ENCODE measurements at regions not wholly inside any gene's neighbourhood (a gene's known extent, or its start where the extent isn't known, plus 50 kb on each side); places are given as distances from the start of the nearest gene placed in this dataset.
A peak's percentile ranks its signal among the peaks of the same experiment; 100 is the strongest.

DNA sequence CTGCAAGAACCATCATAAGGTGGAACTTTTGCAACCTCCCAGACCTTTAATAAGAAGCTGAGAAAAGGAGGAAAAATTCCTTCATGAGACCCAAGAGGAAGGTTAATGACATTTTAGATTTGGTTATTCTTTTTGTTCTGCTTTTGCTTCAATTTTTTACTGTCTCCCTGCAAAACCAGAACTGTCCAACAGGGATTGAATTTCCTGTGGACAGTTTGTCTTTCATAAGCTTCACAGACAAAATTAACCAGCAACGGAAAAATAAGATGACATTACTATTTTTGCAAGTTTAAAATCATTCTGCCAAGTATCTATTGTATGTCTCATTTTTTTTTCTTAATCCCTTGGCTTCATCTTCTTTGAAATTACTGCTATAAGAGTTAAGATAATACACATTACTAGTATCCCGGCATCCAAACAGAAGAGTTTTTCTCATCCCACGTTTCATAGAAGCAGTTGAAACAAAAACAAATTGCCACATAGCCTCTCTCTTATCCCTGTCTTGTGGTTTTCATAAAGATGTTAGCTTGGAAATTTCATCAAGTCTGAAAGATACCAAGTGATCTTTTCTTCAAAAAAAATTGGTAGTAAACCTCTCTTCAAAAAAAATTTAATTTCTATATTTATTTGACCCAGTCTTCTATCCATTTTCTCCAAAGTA is 465.3 kb upstream of the PTBP2 start:
- no peak for DNase-seq (ENCODE audit: low read depth in 2 of 2)

DNA sequence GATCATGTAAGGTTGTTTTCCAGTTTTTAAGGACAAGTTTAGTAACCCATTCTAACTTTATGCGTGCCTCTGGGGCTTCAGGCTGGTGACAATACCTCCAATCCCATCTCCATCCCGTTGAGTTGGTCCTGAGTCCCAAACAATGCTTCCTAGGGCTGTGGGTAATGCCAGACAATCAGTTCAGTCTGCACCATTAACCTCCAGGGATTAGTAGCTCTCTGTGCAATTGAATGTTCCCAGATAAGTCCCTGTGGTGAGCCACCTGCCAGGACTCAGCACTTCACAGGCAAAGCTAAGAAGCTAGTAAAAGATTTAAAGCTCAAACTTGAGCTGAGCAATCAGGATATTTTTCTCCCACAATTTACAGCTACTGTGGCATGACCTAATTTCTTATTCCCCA is 462.2 kb upstream of the PTBP2 start:
- no peak for DNase-seq (ENCODE audit: low read depth in 2 of 2)

DNA sequence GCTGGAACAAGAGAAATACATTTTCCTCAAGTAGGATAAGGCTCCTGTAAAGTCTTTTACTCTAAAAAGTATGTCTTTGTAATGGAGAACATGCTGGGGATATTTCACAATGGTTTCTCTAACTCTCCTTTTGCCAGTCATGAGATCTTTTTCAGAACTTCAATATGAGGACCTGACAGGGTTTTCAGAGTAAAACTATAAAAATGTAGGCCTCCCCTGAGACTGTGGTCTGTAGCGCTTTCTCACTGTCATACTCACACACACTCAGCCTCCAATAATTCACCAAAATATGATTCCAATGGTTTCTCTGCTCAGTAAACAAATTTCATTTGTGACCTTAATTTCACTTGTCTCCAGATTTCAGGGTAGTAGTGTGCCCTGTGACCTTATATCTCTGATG is 440.1 kb upstream of the PTBP2 start:
- no peak for DNase-seq (ENCODE audit: low read depth in 2 of 2)

DNA sequence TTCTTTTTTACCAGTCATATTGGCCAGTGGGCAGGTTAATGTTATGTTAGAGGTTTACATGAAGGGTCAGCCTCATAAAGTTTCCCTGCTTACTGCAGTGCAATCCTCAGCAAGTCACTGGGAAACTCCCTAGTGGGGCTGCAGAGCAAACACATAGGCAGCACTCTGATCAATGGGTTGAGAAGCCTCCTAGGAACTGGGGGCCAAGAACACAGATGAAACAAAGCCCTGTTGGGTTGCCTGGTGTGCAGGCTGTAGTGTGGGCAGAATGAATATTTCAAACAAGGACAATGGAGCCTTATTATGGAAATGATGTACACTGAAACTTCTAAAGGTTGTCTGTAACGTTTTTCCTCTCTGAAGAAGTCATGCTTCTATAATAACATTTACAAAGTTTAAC is 431.6 kb upstream of the PTBP2 start:
- no peak for DNase-seq (ENCODE audit: low read depth in 2 of 2)

DNA sequence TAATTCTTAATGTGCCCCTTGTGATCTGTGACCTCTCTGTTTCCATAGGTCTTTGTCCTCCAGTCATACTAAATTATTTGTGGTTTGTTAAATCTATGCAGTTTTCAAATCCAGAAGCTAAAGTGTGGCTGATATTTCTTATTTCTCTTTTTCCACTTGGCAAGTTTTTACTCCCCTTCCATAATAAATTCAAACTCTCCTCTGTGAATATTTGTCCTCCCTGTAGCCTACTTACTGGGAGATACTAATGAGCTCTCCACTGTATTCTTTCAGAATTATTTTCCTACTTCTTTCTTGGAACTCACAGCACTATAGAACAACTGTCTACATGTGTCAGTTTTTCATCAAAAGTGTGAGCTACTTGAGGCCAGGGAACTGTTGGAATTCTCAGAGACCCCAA is 430.8 kb upstream of the PTBP2 start:
- no peak for DNase-seq (ENCODE audit: low read depth in 2 of 2)

DNA sequence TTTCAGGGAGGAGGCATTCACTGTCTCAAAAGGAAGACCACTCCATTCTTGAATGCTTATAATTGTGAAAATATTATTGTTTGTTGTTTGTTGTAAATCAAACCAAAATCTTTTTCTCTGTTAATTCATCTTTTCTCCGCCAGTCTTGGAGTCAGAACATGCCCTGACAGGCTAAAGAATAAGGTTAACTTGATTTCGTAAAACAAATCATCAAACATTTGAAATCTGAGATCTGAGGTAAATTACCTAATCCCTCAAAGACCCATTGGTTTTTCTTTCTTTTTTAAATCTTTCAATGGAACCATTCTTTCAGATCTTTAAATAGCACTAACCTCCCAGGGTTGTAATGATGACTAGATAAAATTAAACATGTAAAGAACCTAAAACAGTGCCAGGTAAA is 430.1 kb upstream of the PTBP2 start:
- no peak for DNase-seq (ENCODE audit: low read depth in 2 of 2)

DNA sequence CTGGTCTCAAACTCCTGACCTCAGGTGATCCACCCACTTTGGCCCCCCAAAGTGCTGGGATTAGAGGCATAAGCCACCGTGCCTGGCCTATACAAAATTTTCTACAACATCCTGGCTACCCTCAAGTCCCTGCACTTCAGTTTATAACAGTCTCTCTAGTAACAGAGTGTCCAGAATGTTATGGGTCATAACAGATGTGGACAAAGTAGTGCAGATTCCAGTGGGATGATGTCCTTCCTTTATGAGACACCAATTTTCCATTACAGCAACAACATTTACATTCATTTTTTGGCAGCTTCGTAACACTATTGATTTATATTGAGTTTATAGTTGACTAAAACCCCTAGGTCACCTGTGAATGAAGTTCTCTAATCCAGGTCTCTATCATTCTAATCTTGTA is 429.4 kb upstream of the PTBP2 start:
- DNase-seq (ENCODE audit: low read depth in 2 of 2): no peak

DNA sequence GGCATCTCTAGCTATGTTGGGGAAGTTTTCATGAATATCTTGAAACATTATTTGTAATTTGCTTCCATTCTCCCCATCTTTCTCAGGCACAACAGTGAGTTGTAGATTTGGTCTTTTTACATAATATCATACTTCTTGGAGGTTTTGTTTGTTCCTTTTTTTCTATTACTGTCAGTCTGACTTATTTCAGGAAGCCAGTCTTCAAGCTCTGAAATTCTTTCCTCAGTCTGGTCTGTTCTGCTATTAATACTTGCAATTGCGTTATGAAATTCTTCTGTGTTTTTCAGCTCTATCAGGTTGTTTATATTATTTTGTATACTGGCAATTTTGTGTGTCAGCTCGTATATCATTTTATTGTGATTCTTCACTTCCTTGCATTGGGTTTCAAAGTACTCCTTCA is 424.6 kb upstream of the PTBP2 start:
- DNase-seq (ENCODE audit: low read depth in 2 of 2): no peak

DNA sequence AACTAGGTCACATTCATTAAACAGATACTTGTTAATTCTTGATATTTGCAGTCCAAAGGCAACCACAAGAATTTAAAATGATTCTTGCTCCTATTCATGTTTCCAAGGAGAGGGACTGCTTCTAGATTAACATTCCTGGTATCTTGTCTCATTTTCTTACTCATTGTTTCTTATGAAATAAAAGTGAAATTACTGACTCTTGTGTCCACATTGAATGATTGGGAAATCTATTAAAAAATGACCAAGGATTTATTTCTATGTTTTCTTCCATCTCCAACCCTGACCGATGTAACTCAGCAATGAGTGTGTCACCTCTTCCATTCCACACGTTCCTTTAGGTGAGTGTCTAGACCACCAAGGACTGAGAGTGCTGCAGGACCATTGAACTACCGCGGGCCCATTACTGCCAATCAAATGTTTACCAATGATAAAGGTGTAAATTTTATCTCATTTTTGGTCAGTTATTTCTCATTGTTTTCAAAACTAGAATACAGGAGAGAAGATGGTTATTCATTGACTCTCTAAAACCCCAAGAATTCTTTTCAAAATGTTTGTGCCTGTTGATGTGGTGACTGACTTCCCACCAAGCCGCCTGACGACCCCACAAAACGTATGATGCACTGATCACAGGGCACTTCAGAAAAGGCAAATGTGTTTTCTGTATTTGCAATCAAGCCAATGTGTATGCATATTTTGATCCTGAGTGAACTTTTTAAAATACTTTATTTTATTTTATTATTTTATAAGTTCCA is 414.6 kb upstream of the PTBP2 start:
- DNase-seq (ENCODE audit: low read depth in 2 of 2): no peak

DNA sequence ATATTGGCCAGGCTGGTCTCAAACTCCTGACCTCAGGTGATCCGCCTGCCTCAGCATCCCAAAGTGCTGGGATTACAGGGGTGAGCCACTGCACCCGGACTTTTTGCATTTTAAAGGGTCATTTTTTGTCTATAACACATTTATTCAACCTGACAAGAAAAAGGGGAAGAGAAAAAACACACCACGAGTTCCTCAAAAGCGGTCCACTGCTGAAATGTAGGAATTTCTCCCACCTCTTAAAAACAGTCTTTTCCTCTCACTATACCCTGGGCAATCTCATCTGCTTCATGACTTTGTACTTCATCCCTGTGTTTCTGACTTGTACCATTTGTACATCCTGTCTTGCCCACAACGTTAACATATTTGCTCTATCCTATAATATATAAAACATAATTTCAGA is 413.3 kb upstream of the PTBP2 start:
- DNase-seq (ENCODE audit: low read depth in 2 of 2): no peak

DNA sequence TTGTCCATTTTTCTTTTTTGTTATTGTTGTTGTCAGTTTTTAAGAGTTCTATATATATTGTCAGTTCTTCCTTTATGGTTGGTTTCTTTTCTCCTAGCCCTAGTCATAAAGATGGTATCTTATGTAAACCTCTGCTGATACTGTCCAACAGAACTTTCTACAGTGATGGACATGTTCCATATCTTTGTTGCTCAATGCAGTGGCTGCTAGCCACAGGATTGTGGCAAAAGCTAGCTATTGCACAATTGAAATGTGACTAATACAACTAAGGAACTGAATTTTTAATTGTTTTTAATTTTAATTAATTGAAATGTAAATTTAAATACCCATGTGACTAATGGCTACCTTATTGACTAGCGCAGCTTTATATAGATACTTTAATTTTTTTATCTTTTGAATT is 411.8 kb upstream of the PTBP2 start:
- no peak for DNase-seq (ENCODE audit: low read depth in 2 of 2)

DNA sequence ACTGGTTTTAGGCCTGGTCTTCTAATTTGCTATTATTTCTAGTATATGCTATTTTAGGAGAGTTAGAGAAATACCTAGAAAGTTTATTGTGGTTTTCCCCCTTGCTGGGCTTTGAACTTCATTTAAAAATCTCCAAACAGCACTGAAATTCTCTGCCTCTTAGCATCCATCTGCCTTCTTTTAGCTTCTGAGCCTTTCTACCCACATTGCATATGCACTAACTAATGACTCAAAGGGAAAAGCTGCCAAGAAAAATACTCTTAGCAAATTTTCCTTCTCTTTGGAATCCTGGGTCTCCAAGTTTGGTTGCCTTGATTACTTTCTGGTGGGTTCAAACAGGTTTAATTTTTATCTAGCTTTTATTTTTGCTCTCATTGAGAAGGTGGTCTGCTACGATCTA is 408.4 kb upstream of the PTBP2 start:
- peak in 1 of 2 donors; percentile 29 for DNase-seq (ENCODE audit: low read depth in 2 of 2)

DNA sequence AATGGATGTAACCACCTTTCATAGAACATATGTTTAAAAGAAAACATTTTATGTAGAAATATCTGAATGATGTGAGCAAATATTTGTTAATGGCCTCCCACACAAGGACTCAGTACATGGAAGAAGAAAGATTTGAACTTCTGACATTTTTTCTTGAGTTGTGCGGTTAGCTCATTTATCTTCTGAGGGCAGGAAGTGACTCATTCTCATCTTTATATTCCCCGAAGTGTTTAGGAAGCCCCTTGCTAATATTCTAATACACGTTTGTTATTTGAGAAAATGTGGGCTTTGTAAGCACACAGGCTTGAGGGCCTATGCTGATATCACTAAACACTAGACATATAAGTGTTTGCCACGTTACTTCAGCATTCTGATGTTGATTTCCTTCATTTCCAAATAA is 392.5 kb upstream of the PTBP2 start:
- peak in 1 of 2 donors; percentile 11 for DNase-seq (ENCODE audit: low read depth in 2 of 2)

DNA sequence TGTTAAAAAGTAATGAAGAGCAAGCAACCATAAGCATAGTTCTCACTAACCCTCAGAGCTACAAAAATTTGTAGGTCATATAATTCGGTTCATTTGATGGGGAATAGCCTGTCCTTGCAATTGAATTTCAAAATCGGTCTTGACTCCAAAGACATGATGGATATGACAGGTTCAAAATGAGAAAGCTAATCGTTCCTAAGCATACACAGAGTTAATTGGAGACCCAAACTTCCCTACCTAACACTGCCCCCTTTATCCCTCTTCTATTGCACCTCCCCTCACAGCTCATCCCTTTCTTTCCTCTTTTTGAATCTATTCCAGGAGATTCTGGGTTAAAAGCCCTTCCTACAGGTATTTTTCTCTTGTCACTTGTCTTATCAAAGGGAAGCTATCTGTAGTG is 390.0 kb upstream of the PTBP2 start:
- DNase-seq (ENCODE audit: low read depth in 2 of 2): no peak

DNA sequence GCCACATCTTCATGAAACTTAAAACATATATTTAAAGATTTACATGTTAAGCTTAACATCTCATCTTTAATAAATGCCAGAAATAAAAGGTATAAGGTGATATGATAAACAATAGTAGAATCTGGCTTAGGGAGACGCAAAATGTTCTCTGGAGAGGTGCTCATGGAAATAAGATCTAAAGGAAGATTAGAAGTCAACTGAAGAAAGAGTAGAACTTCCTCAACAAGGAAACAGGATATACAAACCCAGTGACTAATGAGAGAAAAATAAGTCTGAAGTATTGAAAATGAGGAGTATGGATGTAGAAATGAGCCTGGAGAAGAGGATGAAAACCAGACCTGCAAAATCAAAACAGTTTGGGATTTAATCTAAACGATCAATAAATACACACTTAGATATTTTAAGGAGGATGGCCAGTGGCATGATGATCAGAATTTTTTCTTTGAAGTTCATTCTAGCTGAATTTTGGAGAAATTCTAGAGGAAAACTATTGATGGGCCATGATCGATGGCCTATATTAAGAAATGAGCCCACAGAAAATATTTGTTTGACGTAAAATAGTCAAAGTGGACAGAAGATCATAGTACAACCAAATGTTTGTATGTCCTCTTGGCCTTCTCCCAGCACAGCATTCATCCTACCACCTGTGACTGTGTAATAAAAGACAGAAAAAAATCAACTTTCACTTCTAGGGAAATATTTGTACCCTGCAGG is 387.9 kb upstream of the PTBP2 start:
- peak in 1 of 2 donors; percentile 19 for DNase-seq (ENCODE audit: low read depth in 2 of 2)

DNA sequence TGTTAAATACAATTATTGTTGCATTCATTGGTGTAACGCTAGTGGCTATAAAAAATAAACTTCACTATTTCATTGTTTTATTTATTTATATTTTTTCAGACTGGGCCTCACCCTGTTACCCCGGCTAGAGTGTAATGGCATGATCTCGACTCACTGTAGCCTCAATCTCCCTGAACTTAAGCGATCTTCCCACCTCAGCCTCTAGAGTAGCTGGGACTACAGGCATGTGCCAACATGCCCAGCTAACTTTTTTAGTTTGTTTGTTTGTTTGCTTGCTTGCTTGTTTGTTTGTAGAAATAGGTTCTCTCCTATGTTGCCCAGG is 387.4 kb upstream of the PTBP2 start:
- DNase-seq (ENCODE audit: low read depth in 2 of 2): no peak

DNA sequence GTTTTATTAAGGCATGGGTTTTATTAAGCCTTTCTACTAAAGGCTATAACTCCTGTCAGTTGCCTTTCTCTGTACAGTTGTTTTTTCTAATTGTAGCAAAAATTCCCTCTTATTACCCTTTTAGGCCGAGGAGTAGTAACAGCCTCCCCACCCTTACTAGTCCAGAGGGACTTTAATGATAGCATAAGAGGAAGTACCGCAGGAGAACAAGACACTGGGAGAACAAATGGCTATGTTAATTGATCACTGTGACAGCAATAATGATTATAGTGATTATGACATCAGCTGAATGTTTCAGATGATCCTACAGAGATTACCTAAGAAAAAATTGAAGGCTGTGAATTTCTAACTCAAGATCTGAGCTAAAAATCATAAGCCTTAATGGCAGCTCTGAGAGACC is 383.0 kb upstream of the PTBP2 start:
- no peak for DNase-seq (ENCODE audit: low read depth in 2 of 2)

DNA sequence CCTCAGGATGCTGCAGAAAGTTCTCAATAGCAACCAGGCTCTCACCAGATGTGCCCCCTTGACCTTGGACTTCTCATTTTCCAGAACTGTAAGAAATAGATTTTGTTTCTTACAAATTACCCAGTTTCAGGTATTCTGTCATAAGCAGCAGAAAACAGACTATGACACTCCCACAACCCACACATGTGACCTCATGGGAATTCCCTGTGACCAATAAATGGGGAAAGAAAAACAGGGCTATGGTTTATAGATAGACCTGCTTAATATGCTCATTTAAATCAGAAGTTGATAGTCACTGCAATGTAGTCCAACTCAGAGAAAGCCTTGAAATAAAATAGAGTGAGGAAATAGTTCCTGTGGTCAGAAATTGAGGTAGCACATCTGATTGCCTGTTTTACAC is 380.9 kb upstream of the PTBP2 start:
- no peak for DNase-seq (ENCODE audit: low read depth in 2 of 2)

DNA sequence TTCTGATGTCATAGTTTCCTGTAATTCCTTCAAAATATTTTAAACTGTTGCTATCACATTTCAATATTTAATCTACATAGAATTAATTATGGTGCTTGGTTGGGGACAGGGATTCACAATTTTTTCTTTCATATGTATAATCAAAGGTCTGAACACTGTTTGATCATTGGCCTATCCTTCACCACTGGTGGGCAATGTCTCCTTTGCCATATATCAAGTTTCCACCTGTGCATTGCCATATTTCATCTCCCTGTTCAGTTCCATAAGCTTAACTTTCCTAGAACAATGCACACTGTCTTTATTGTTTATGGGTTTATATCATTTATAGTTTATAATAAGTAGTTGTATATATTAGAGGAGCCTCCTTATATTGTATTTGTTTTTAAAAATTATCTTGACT is 374.9 kb upstream of the PTBP2 start:
- DNase-seq (ENCODE audit: low read depth in 2 of 2): peak; percentile 36 to 43

DNA sequence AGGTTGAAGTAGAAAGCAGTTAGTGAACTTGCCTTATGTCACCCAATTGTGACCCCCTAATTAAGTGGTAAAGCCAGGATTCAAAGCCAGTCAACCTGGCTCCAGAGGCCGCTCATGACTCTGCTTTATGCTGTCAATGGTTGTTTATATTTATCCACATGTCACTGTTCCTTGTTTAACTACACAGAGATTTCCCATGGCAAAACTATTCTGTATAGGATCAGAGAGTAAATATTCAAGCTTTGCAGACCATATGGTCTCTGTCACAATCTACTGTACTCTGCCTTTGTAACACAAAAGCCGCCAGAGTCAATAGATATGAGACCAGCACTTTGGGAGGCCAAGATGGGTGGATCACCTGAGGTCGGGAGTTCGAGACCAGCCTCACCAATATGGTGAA is 371.7 kb upstream of the PTBP2 start:
- DNase-seq (ENCODE audit: low read depth in 2 of 2): no peak

DNA sequence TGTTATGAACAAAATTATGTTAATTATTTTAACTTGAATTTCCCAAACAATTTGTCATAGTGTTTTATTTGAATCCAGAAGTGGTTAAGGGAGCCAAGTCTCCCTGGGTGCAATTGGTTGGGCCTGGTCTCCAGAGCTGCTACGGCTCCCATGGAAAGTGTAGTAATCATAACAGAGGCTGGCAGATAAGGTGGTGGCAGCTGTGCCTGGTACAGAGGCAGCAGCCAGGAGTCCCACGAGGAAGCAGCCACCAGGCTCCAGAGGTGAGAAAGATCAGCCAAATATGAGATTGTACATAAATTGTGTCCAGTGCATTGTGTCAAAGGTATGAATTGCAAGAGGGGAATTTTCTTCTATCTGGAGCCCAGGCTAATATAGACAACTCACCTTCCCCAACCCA is 368.9 kb upstream of the PTBP2 start:
- no peak for DNase-seq (ENCODE audit: low read depth in 2 of 2)

DNA sequence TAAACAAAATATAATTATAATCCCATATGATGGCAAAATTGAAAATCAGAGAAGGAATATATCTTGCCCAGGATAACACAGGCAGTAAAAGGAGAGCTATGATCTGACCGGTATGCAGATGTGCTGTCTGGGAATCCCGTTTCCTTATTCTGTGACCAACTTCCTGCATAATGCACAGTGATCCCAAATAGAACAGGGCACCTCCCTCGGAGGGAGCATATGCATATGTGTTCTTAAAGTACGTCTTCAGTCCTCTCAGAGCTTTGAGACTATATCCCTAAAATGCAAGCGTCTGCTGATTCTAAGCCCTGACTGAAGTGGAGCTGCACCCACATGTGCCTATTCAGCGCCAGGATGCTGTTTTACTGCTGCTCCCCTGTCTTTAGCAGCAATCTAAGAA is 366.1 kb upstream of the PTBP2 start:
- DNase-seq (ENCODE audit: low read depth in 2 of 2): peak in 1 of 2 donors; percentile 19

DNA sequence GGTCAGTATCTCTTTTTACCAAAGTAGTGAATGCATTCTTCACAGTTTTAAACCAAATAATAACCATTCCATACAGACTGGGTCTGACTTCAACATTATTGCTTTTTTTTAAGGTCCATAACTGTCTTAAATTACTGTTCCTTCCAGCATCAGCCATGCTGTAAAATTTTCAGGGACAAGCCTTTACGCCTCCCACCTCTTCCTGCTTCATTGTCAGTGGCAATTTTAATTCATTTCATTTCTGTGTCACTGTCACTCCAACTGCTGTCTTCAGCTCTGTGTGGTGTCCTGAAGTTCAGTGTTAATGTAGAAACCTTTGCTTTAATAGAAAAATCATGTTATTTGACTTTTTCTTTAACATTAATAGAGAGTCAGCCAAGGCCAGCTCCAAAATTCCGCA is 365.6 kb upstream of the PTBP2 start:
- DNase-seq (ENCODE audit: low read depth in 2 of 2): no peak
